ENCODE measurements at regions not wholly inside any gene's neighbourhood (a gene's known extent, or its start where the extent isn't known, plus 50 kb on each side); places are given as distances from the start of the nearest gene placed in this dataset.

- TF ChIP-seq, protein P1, sequence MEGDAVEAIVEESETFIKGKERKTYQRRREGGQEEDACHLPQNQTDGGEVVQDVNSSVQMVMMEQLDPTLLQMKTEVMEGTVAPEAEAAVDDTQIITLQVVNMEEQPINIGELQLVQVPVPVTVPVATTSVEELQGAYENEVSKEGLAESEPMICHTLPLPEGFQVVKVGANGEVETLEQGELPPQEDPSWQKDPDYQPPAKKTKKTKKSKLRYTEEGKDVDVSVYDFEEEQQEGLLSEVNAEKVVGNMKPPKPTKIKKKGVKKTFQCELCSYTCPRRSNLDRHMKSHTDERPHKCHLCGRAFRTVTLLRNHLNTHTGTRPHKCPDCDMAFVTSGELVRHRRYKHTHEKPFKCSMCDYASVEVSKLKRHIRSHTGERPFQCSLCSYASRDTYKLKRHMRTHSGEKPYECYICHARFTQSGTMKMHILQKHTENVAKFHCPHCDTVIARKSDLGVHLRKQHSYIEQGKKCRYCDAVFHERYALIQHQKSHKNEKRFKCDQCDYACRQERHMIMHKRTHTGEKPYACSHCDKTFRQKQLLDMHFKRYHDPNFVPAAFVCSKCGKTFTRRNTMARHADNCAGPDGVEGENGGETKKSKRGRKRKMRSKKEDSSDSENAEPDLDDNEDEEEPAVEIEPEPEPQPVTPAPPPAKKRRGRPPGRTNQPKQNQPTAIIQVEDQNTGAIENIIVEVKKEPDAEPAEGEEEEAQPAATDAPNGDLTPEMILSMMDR (IDR thresholded peaks at IDR 0.05) = no peak
- TF ChIP-seq POLR2A (IDR thresholded peaks at IDR 0.05) (no peak), POLR2AphosphoS5 (IDR thresholded peaks at IDR 0.05) (no peak)
These were observed 146.3 kb upstream of the RGMB start for GRCh38 chr5:98627121-98627520.
